Amniotic stem cell (primary cell): ENCODE measurements at regions not wholly inside any gene's neighbourhood (a gene's known extent, or its start where the extent isn't known, plus 50 kb on each side); places are given as distances from the start of the nearest gene placed in this dataset.

ENCODE experiments used
- DNase-seq: peaks from one replicate; lab custom pipeline; 2025; lab: John Stamatoyannopoulos, UW

- DNase-seq, result no peak
Observed at GRCh38 chr5:89302102-89302891, 419.3 kb upstream of the MEF2C start.

DNA sequence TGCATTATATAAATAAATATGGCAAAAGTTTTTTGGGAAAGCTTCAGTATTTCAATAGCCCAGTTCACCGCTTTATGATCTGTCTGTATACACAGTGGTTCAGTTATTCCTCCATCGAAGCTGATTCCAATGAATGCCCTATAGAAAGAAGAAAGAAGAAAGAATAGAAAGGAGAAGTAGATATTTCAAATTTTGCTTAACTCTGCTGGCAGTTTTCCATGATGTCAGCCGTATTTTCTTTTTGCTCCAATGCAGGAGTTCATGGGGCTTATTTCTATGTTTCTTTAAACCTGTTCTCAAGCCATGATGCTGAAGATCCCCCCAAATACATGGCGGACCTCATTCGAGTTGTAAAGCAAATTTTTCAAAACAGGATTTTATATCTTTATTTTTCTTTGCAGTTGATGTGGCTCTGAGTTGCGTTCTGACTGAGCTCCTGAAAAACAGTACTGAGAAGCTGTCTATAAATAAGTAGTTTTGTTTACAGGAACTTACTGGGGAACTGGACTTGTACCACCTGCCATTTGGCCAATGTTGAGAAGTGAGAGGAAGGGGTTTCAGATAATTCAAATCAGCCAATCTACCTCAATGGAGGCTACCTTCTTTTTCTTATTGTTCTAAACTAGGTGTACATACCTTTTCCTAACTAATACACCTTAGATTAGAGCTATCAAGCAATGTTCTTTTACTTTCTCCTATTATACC is 418.5 kb upstream of the MEF2C start:
- DNase-seq, result no peak

DNA sequence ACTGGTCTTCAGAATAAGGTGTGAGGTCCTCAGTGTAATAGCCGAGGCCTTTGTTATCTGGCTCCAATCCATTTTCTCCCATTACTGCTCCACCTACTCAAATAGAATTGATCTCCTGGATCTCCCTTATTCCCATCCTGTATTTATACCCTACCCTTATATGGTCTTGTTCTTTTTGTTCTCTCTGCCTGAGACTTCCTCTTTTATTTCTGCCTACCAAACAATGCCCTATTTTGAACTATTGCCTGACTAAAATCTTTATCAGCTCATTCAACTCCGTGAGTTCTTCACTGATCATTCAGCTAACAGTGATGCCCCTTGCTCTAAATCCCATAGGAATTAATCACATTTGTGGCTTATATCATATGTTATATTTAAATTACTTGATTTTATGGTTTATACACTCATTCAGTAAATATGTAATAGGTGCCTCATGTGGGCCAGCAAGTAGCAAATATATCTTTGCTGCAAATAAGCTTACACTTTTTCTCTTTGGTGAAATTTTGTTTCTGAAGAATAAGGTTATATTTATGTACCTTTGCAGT is 417.5 kb upstream of the MEF2C start:
- DNase-seq, result no peak

DNA sequence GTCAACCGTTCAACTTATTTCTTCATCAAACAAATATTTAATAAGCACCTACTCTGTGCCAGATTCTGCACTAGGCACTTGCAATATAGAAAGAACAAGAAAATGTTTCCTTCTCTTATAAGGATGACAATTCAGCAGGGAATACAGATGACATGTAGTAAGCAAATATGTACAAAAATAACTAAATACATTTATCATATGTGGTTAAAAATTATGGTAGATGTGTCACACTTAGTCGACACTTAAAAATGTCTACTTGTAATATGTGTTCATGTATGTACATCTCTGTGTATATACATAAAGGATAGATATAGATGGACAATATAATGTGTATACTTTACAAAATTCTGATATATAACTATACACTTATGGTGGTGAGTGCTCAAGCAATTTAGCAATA is 417.0 kb upstream of the MEF2C start:
- no peak for DNase-seq

GRCh38 chr5:89297066-89297465 is 414.1 kb upstream of the MEF2C start:
- DNase-seq, result no peak

- DNase-seq, result no peak
Observed at GRCh38 chr5:89293810-89294209, 410.8 kb upstream of the MEF2C start.

GRCh38 chr5:89292487-89292886 is 409.5 kb upstream of the MEF2C start:
- DNase-seq, result no peak

DNA sequence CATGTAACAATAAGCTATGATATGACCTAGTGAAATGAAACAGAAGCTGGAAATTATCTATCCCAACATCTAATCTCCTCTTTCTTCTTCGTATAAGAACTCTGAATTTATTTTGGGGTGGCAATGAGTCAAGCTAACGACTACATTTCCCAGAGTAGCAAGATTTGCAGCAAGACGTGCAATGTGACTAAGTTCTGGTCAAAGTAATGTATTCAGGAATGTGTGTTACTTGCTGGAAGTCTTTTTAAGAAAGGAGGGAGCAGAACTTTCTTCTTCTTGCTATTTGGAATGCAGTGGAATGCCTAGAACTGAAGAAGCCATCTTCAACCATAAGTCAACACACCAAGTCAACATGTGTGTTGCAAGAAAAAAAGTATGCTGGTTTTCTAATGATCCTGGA is 406.6 kb upstream of the MEF2C start:
- no peak for DNase-seq

GRCh38 chr5:89287964-89288363 is 405.0 kb upstream of the MEF2C start:
- no peak for DNase-seq

DNA sequence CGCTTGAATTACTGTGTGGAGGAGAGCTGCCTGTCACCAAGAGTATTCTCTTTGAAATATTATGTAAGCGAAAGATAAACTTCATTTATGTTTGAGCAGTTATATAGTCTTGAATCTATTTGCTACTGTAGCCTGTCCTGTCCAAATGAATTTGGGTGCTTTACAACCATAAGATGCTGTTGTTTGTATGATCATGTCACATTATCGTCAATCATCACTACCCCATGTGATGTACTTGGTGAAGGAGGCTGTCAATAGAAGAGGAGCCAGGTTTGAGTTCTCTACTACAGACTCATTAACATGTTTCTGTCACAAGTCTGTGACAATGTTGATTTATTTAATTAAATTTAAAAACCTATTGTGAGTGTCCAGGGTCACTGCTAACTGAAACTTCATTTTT is 403.3 kb upstream of the MEF2C start:
- no peak for DNase-seq

GRCh38 chr5:89283728-89284493 is 400.9 kb upstream of the MEF2C start:
- no peak for DNase-seq

DNA sequence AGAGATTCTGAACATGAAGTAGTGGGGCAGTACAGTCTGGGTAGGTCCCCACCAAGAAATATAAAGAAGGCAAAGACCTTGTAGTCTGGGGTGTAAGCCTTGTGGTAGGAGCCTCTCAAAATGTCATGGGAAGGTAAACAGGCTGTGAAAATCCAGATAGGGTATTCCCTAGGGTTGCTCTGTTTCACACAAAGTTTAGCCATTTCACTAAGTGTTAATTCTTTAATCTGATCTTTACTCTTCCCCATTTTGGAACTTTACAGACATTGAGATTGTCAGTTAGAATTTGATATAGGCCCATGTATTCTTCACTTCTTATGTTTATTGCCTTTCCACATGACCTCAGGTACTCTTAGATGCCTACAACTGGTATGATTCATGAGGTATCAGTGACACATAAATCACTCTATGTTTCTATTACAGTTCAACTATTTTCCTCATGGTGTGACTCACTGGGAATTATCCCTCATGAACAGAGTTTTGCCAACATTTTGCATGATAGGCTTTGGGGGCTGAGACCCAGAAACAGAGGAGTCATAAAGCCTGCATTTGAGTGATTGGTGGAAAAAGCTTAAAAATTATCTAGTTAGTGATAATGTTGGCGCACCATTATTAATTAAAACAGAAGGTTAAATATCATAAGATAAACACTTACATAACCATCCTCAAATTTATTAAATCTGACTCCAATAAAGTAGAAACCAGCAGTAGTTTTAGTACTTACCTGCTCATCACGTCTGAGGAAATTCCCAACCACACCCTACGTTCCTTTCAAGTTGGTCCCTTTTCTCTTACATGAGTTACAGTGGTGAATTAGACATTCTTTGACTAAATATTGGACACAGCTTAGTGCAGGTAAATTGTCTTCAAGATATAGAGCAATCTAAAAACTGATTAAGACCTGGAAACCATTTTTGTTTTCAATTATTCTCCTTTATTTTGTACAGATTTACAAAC is 399.8 kb upstream of the MEF2C start:
- peak; percentile 42 for DNase-seq

GRCh38 chr5:89281766-89282553 is 399.0 kb upstream of the MEF2C start:
- no peak for DNase-seq

DNA sequence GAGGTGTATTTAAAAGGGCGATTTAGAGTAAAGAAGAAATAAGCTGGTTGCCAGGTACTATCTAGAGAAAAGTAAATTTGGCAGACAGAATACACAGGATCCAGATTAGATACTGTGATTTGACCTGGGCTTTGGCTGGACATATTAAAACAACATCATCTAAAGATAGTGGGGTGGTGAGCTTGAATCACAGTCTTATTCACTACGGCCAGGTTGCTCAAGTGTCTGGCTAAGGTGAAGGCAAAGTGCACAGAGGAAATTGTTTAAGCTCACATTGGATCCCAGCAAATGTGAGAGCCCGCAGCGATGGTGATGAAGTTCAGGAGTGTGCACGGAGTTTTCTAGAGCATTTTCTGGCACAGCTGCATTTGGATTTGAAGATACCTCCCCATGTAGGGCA is 398.2 kb upstream of the MEF2C start:
- no peak for DNase-seq

GRCh38 chr5:89280103-89281037 is 397.4 kb upstream of the MEF2C start:
- no peak for DNase-seq

GRCh38 chr5:89279391-89280036 is 396.5 kb upstream of the MEF2C start:
- DNase-seq, result no peak

GRCh38 chr5:89277816-89278215 is 394.8 kb upstream of the MEF2C start:
- DNase-seq, result no peak

- no peak for DNase-seq
Observed at GRCh38 chr5:89276566-89277305, 393.8 kb upstream of the MEF2C start.
